A673 (cell line): ENCODE measurements at regions not wholly inside any gene's neighbourhood (a gene's known extent, or its start where the extent isn't known, plus 50 kb on each side); places are given as distances from the start of the nearest gene placed in this dataset.

Experiments used
- EZH2 ChIP-seq: fragments of 200-600 bp; sonication (generic); IDR thresholded peaks from 2 replicates; pipeline ENCODE4 v1.6.1; 2017; ENCODE audit warnings: borderline replicate concordance, low read depth, mild to moderate bottlenecking, mixed read lengths, antibody characterized with exemption, low read length; ENCODE audit not compliant: poor library complexity, severe bottlenecking
- TF ChIP-seq, protein P1 (sequence below): fragments of 300-800, 200-600 bp; sonication (generic); conservative IDR thresholded peaks from 2 replicates; pipeline ENCODE4 v1.5.1; 2017; ENCODE audit warnings: low read depth, mild to moderate bottlenecking, antibody characterized with exemption, low read length, moderate library complexity, mixed read lengths

- TF ChIP-seq, protein P1, sequence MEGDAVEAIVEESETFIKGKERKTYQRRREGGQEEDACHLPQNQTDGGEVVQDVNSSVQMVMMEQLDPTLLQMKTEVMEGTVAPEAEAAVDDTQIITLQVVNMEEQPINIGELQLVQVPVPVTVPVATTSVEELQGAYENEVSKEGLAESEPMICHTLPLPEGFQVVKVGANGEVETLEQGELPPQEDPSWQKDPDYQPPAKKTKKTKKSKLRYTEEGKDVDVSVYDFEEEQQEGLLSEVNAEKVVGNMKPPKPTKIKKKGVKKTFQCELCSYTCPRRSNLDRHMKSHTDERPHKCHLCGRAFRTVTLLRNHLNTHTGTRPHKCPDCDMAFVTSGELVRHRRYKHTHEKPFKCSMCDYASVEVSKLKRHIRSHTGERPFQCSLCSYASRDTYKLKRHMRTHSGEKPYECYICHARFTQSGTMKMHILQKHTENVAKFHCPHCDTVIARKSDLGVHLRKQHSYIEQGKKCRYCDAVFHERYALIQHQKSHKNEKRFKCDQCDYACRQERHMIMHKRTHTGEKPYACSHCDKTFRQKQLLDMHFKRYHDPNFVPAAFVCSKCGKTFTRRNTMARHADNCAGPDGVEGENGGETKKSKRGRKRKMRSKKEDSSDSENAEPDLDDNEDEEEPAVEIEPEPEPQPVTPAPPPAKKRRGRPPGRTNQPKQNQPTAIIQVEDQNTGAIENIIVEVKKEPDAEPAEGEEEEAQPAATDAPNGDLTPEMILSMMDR: no peak
- TF ChIP-seq EZH2: no peak
Observed at GRCh38 chr21:35537604-35538003, 488.5 kb upstream of the RUNX1 start.
